Daoy (cell line): ENCODE measurements at regions not wholly inside any gene's neighbourhood (a gene's known extent, or its start where the extent isn't known, plus 50 kb on each side); places are given as distances from the start of the nearest gene placed in this dataset.

Source experiments
- DNase-seq: peaks from one replicate; pipeline ENCODE4 v3.0.0-alpha.2; 2015; ENCODE audit warnings: low read depth

GRCh38 chr1:87273291-87273690 is 55.4 kb upstream of the LMO4 start:
- DNase-seq: no peak

- no peak for DNase-seq
These were observed 53.8 kb upstream of the LMO4 start for GRCh38 chr1:87274851-87275250.

GRCh38 chr1:87278825-87279535 is 49.7 kb upstream of the LMO4 start:
- peak; percentile 21 for DNase-seq
